ENCODE measurements at regions not wholly inside any gene's neighbourhood (a gene's known extent, or its start where the extent isn't known, plus 50 kb on each side); places are given as distances from the start of the nearest gene placed in this dataset.

DNA sequence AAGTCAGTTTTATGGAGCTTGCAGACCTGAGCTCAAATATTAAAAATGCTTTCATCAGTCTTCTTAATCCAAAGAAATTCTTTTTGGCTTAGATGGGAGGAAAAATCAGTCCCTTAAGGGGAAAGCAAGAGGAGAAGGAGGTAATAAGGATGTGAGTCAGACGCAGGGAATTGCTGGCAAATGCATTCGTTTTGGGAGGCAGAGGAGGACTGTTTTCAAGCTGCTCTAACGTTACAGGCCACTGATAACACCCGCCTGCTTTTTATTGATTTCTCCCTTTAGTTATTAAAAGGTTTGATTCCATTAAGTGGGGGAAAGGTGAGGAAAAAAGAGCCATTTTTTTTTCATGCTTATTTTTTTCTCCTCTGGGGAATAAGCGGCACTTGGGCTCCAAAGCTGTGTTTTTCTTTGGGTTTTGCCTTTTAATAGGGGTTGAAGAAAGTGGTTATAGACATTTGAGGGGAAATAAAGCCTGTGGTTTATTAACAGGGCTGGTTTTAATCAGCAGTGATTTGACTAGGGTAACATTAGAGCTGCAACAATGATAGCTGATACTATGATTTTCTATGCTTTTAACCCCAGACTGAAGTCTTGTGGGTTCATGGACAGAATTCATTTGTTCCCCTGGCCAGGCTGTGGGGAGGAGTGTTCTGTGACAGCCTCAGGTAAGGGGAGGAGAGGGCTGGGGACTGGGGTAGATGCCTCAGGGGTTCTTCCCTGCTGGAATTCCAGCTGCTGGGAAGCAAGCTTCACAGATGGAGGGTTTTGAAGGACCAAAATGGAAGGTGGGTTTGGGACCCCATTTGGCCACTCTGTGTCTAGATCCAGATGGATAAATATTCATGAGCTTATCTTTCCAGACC lies 225.2 kb downstream of the GAS1 start:
- DNase-seq = no peak

DNA sequence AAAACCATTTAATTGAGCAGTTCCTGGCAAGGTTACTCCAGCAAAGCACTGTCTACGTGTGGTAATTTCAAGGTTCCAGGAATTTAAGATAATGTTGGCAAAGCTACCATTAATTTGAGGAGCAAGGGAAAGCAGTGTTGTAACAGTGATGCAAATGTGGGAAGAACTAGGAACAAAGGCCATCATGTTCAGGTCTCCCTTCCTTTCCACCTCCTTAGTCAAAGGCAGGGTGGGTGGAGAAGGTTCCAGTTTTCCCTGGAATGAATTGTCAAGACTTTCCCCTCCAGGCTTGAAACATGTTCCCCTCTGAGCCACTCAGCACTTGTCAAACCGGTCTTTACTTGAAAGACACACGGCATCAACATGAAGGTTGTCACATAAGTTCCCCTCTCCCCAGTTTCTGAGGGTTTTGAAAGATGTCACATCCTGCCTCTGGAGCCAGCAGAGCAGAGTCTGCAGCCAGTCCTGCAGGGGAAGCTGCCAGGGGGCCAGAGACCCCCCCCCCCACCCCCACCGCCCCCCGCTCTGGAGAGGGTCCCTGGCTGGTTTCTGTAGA lies 226.0 kb downstream of the GAS1 start:
- no peak for DNase-seq

DNA sequence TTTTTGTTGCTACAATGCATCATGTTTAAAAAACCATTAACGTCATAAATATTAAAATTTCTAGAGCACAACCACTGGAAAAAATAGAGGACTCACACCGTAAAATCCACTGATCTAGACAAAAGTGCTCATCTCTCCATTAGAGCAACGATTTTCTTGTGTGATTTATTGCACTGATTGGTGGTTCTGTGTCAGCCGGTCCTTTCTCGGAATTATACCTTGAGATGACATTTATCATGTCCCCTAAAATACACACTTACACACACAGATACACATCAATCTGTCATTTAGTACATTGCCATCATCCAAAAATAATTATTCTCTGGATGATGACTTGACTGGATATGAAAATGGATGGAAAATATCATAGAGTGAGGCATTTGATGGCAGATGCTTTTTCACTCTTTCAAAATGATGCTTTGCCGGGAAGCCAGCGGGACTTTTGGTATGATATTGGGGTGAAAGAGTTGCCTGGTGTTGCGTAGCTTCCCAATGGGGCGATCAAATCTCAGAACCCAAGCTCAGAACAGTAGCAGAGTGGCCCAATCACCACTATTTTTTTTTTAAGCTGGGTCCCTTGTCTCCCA lies 226.6 kb downstream of the GAS1 start:
- DNase-seq = no peak

DNA sequence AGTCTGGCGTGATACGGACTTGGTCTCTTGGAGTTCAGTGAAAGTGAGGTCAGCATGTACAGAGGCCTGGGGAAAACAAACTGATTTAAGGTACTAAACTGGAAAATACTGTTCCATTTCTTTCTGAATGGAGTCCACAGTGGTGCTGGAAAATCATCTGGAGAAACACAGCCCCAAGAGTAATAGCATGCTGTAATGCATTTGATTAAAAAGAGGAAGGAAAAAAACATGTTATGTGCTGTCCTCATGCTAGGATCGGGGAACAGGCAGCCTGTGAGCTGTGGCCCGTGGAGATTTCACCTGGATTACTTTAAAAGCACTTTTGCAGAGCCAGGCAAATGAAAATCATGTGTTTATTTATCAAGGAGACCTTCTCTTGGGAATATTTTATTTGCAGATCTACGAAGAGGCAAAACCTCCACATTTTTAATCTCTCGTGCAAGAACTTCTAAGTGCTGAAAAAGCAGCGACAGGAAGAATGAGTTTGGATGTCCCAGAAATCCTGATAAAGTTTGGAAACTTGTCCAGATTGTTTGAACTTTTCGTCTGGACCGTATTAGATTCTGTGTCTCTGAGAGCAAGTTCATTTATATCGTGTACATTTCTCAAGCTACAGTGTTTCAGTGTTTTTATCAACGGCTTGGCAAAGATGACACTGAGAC lies 228.8 kb downstream of the GAS1 start:
- DNase-seq = no peak

DNA sequence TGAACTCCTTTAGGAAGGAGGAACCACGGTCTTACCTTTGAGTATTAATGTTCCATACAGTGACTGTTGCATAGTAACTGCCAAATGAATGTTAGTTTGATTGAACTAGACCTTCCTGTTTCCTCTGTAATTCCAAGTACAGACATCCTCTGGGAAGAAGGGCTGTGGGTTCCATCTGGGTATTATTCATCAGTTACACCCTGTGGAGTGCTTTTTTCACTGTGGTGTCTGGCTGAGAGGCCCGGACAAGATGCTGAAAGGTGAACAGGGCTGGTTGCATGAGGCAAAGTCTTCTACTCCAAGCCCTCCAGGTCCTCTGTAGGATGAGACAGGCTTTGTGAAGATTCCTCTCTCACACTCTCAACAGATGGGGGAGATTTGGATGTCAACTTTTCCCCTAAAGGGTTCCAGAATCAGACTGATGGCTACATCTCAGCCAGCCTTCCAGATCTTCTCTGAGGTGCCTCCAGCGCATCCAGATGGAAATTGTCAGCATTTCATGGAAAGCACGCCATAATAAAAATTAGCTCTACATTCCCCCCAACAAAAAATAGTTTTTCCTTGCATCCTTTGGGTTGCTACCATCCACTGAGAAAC lies 230.9 kb downstream of the GAS1 start:
- DNase-seq = no peak

DNA sequence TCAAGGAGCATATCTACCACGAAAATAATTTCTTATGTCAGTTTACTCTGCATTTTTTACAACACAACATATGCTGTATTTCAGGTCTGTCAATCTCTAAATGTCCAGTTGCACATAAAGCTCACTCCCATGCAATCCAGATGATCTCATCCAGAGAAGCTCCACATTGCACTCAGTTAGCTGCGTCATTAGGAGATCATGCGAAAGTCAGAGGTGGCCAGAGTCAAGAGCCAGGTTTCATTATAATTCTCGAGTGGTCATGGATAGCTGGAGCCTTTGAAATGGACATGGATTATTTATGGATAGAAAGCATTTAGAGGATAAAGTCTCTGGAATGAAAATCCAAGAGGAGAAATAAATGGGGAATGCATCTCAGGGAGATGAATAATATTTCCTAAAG lies 232.3 kb downstream of the GAS1 start:
- no peak for DNase-seq

DNA sequence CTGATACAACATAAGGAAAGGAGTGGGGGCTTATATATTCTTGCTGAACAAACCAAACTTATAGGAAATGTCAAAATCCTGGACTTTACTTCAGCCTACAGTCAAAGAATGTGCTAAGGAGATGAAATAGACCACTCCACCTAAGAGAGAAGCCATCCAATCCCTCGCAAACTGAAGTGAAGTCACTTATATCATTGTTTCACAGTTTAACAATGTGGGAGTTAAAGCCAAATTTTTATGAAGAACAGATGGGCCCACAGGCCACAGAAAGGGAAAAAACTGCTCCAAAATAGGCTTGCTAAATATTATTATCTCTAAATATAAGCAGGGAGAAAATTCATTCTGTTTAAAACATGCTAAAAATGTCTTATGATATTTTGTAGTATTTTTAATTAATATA lies 233.3 kb downstream of the GAS1 start:
- DNase-seq = no peak

DNA sequence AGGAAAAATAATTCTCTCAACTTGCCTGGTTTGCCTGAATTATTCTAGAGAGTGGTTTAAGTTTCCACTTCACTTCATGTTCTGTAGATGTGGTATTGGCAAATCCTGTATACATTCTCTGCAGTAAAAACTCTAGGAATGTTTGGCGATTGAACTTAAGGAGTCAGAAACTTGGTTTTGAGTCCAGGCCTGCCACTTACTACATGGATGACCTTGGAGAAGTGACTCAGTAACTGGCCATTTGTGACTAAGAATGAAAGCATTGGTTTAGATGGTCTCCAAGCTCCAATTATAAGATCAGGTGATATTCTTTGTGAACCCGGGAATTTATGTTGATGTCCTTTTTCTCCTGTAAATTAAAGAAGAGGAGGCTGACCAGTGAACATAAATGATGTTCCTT lies 233.8 kb downstream of the GAS1 start:
- DNase-seq = no peak

DNA sequence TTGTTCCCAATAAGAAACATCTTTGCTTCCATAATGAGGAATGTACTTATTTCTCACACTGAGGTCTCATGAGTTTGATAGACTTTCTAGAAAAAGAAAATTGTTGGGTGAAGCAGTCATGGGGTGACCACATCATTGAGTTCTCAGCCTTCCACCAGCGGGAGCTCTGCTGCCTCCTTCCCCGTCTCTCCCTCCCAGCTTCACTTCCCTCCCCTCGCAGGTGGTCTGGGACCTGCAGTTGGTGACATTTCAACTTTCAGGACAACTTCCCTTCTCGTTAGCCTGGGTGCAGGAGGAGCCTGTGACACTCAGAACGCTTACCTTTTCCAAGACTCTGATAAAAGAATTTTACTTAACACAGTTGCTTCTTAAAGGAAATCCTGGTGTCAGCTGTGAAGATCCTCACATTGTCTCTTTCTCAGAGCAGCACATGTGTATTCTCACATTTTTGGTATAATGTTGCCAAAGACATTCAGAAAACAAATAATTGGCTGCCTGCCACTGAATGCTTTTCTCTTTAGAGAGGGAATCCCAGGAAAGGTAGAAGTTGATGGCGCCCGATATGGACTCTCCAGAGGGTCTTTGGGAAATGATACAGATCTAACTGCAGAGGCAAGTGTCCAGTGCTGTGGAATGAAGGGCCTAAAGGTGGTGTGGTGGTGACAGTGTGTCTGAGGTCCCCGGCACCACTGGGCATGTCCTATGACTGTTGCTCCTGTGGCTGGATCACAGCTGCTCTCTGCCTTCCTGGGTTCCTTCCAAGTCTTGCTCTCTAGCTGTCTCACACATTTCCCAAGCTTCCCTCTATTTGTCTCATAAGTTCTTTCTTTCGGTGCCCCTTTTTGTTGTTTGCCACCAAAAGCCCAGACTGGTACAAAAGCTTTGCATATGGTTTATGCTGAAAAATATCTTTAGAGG lies 238.1 kb downstream of the GAS1 start:
- DNase-seq = no peak

DNA sequence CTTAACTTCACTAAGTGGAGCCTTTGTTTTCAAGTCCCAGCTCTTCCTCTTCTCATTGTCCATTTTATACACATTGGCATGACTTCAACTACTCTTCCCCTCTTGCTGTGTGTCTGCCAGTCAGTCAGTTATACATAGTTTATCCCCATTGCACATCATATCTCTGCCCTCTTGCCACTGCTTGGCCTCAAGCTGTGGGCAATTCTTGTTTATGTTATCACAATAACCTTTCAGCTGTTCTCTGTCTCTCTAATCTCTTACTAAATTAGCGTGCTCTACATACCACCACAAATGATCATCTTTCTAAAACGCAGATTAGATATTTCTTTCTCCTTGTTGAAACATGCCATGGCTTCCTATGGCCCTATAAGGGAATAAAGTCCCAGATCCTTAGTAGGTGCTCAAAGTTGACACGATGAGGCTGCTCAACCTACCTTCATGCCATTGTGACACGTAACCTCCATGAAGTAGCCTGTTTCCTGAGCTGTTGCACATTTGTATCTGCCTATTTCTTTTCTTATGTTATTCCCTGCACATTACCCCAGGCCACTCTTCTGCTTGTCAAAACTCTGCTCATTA lies 239.3 kb downstream of the GAS1 start:
- DNase-seq = no peak

DNA sequence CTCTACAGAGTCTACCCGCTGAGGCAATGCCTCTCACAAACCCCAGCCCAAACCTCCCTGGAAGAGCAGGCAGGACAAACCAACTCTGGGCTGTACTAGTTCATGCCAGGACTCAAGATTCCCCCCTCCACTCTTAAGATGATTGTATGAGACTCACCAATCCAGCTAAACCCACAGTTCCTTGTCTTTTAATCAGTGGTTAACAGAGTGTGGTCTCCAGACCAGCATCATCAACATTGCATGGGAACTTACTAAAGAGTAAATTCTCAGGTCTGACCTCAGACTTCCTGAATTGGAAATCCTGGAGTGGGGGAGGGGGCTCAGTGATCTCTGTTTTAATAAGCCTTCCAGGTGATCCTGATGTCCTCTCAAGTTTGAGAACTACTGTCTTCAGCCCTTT lies 240.9 kb downstream of the GAS1 start:
- DNase-seq = no peak

DNA sequence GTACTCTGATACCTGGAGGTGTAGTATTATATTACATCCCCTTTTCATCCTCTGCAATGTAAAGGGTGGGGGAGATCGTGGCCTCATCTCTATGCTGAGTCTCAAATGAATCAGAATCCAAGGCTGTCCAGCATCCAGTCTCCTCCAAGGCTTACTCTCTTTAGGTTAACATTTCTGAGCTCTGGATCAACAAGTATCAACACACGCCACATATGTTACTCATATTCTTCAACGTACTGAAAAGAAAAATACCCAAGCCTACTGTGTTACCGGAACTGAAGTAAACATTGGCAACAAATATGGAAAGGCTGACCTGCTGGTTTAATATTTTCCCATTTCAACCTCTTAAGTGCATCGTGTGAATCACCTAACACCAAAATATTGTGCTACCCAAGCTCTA lies 241.8 kb downstream of the GAS1 start:
- DNase-seq = no peak

DNA sequence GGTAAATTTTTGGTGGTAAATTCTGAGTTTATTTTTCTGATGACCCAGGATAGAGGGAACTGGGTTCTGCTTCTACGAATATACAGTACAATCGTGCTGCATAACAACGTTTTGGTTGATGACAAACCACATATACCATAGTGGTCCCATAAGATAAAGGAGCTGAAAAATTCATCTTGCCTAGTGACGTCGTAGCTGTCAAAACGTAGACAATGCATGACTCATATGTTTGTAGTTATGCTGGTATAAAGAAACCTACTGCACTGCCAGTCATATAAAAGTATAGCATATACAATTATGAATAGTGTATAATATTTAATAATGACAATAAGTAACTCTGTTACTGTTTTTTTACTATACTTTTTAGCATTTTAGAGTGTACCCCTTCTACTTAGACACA lies 244.0 kb downstream of the GAS1 start:
- no peak for DNase-seq

DNA sequence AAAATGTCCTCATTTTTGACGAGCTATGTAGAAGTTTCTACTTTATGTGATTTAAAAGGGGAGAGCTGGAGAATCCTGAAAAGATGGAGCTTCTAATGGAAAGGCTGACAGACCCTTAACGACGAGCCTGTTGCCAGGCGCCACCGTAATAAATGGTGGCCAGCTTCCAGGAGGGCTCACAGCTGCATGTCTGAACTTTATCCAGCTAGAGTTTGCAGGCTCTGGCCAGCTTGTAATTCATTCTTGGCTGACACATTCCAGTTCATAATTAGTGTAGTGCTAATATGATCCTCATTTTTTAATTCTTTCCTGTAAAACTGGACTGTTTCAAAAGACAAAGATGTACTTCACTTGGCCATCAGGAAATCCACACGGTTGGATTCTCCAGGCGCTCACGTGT lies 246.7 kb downstream of the GAS1 start:
- no peak for DNase-seq

DNA sequence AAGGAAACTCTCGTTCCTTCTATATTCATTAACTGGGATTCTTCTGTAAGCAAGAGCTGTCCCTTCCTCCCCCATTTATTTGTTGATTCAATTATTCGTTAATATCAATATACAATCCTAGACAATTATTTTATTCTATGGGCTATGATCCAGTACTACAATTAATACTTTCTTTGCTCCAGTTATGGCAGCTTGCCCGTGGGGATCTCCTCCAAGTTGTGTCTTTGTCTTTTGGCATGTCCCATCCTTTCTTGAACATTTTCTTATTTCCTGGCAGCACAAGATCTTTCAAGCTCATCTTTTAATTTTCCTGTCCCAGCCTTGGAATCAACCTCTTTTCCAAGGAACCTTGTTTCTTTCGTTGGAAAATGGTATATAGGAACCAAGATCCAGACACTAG lies 249.3 kb downstream of the GAS1 start:
- no peak for DNase-seq

DNA sequence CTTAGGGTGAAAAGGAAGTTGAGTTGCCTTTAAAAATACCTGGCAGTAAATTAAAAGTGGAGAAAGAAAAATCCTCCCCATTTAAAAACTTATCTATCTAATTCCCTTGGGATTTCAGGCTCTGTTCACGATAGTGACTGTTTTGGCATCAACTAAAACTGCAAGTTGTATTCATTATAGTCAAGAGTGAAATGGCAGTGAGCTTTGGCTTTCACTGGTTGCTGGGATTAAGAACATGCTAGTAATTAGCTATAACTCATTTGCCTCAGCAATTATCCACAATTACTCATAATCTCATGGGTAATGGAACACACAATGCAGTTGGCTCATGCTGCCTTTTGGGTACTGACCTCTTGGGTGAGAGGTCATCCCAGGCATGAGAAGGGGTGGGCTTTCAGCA lies 250.1 kb downstream of the GAS1 start:
- no peak for DNase-seq

DNA sequence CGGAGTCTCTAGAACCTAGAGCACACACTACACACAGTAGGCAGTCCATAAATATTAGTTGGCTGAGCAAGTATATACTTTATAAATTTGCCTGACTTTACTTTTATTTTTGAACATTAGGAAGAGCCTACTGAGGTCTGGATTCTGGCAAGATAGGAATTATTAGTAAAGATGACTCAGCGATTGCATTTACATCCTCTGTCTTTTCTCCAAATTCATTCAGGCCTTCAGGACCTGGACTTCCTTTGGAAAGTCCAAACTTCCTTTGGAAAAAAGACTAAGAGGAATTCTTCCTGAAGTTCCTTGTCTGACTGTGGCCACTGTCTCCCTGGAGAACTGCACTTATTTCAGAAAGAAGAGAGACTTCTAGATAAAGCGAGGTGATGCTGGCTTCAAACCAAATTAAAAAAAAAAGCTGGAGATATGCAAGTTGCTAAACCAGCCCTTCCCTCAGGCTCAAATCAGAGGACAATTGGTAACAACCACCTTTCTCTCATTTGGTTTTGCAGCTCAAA lies 251.3 kb downstream of the GAS1 start:
- DNase-seq = no peak

DNA sequence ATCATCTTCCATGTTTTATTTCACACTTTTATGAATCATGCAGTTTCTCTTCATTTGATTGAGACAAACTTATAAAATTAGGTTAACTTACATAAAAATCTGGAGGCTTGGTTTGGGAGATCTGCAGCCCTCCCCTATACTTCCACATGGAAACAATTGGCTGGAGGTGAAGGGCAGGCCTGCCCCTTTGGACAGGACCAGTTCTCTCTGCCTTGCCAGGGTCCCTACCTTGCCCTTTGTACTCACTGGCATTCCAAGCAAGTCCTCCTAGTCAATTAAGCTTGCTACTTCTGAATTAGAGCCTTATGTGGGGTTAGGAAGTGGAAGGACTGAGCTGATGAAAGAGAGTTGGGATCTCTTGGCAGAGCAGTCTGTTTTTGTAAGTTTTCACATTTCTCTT lies 257.3 kb downstream of the GAS1 start:
- DNase-seq = no peak

DNA sequence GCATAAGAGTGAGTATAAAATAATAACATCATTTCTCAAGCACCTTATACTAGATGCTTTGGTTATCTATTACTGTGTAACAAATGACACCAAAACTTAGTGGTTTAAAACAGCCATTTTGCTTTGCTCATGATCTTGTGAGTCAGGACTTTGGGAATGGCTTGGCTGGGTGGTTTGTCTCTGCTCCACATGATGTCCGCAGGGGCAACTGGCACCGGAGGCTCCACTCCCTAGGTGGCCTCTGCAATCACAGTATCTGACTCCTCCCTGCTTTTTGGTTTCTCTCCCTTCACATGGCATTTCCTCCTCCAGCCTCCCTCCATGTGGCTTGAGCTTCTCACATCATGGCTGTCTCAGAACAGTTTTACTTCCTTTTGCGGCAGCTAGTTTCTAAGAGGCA lies 259.5 kb downstream of the GAS1 start:
- no peak for DNase-seq

DNA sequence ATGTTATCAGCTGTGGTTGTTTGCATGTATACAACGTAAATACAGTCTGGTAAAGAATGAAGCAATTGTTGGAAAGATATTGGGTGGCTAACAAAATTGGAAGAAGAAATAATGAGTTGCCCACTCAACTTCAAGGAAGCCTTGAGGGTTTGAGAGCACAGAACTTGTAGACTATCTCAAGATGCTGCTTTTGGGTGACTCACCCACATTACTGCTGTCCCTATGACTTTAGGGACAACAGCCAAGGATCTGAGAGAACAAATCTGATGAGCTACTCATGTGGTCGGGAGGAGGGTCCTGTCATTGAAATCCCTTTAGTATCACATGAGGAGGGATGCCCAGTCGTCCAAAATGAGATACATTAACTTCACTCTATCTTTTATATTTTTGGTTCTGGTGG lies 261.8 kb downstream of the GAS1 start:
- DNase-seq = no peak

DNA sequence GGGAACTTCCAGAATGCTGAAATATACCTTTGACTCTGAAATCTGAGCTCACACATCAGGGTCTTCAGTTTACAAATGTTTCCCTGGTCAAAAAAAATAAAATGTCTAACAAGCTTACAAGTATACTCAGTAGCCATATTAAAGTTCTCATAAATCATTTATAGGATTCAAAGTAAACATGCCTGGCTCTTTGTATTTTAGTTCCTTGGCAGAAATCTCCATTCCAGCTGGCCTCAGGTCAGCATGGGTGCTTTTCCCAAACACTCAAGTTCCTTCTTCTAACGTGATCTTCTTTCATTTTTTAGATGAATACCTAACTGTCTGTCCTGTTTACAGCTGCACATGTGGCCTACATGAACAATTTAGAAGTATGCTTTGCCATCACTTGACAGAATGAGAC lies 263.2 kb downstream of the GAS1 start:
- no peak for DNase-seq

DNA sequence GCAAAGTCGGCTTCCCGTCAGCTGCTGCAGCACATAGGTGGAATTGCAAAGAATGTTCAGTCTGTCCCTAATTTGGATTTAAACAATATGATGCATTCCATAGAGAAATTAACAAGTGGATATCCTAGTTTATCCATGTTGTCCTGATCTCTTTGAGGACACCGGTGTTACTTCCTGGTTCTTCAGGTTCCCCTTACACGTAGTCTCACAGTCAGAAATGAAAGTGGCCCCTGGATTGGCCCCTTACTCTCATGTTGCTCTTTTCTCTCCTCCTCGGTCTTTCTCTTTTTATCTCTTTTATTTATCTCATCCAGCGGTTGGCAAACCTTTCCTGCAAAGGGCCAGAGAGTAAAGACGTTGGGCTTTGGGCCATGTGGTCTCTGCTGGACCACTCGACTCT lies 265.1 kb downstream of the GAS1 start:
- no peak for DNase-seq

All from CD4-positive, alpha-beta T cell treated with Interferon gamma for 1 hour (primary cell).